Muscle layer of duodenum (tissue), 2 donors: ENCODE measurements at regions not wholly inside any gene's neighbourhood (a gene's known extent, or its start where the extent isn't known, plus 50 kb on each side); places are given as distances from the start of the nearest gene placed in this dataset.

Experiments
- H3K27ac ChIP-seq: one replicate; pipeline ENCODE4 v1.7.0; 2013; ENCODE audit warnings: mild to moderate bottlenecking, low read length
- H3K27me3 ChIP-seq: one replicate; pipeline ENCODE4 v1.7.0; 2013; ENCODE audit warnings: low read depth, mild to moderate bottlenecking, control low read depth, low read length
- H3K36me3 ChIP-seq, 2 donors: one replicate each; pipeline ENCODE4 v1.7.0; 2013; ENCODE audit warnings: low read length in 2 of 2, control low read depth in 1 of 2, mild to moderate bottlenecking in 1 of 2; ENCODE audit not compliant: insufficient read depth in 2 of 2, control insufficient read depth in 1 of 2
- H3K4me1 ChIP-seq, 2 donors: one replicate each; pipeline ENCODE4 v1.7.0; 2013; ENCODE audit warnings: low read length in 2 of 2, mild to moderate bottlenecking in 2 of 2, control low read depth in 1 of 2, moderate library complexity in 1 of 2; ENCODE audit not compliant: insufficient read depth in 2 of 2, control insufficient read depth in 1 of 2
- H3K4me3 ChIP-seq, 2 donors: one replicate each; pipeline ENCODE4 v1.7.0; 2013; ENCODE audit warnings: low read length in 2 of 2, low read depth in 1 of 2, mild to moderate bottlenecking in 1 of 2
- H3K9me3 ChIP-seq, 2 donors: one replicate each; pipeline ENCODE4 v1.7.0; 2013; ENCODE audit warnings: low read length in 2 of 2, control low read depth in 1 of 2, mild to moderate bottlenecking in 1 of 2; ENCODE audit not compliant: control insufficient read depth in 1 of 2
- donor health status: healthy.

- no peaks in the 10 kb centered on the region for H3K36me3 ChIP-seq
- H3K27ac ChIP-seq = no peak overlapping the region
- H3K4me3 ChIP-seq = no peak overlapping the region
- no peaks in the 10 kb centered on the region for H3K4me1 ChIP-seq
- no peaks in the 10 kb centered on the region for H3K9me3 ChIP-seq
- no peaks in the 10 kb centered on the region for H3K27me3 ChIP-seq
These were observed 100.9 kb downstream of the FAM76B start for GRCh38 chr11:95688501-95689222.

GRCh38 chr11:95688015-95688414 is 101.6 kb downstream of the FAM76B start:
- Histone ChIP-seq H3K4me1 (no peaks in the 10 kb centered on the region), H3K9me3 (no peaks in the 10 kb centered on the region), H3K36me3 (no peaks in the 10 kb centered on the region), H3K27ac (no peak overlapping the region), H3K27me3 (no peaks in the 10 kb centered on the region), H3K4me3 (no peak overlapping the region)

- no peak overlapping the region for H3K27ac ChIP-seq
- H3K27me3 ChIP-seq = no peaks in the 10 kb centered on the region
- no peaks in the 10 kb centered on the region for H3K36me3 ChIP-seq
- peaks cover 0 to under 1% of the 10 kb centered on the region in 2 donors for H3K4me1 ChIP-seq
- H3K9me3 ChIP-seq = no peaks in the 10 kb centered on the region
- no peak overlapping the region for H3K4me3 ChIP-seq
These were observed 103.3 kb downstream of the FAM76B start for GRCh38 chr11:95686265-95686664.

GRCh38 chr11:95684701-95685100 is 104.9 kb downstream of the FAM76B start:
- no peaks in the 10 kb centered on the region for H3K36me3 ChIP-seq
- H3K9me3 ChIP-seq = no peaks in the 10 kb centered on the region
- no peak overlapping the region for H3K27ac ChIP-seq
- H3K4me1 ChIP-seq = peaks cover 8 to 11% of the 10 kb centered on the region in 2 donors
- no peaks in the 10 kb centered on the region for H3K27me3 ChIP-seq
- H3K4me3 ChIP-seq = no peak overlapping the region

- Histone ChIP-seq H3K27ac (no peak overlapping the region), H3K9me3 (no peaks in the 10 kb centered on the region), H3K36me3 (no peaks in the 10 kb centered on the region), H3K27me3 (no peaks in the 10 kb centered on the region), H3K4me1 (peaks cover 8 to 13% of the 10 kb centered on the region in 2 donors), H3K4me3 (no peak overlapping the region)
These were observed 105.4 kb downstream of the FAM76B start for GRCh38 chr11:95684170-95684569.

GRCh38 chr11:95682552-95682951 is 107.0 kb downstream of the FAM76B start:
- Histone ChIP-seq H3K36me3 (no peaks in the 10 kb centered on the region), H3K27ac (no peak overlapping the region), H3K9me3 (no peaks in the 10 kb centered on the region), H3K4me1 (peaks cover 8 to 13% of the 10 kb centered on the region in 2 donors), H3K4me3 (no peak overlapping the region), H3K27me3 (no peaks in the 10 kb centered on the region)

GRCh38 chr11:95680169-95680929 is 109.2 kb downstream of the FAM76B start:
- no peaks in the 10 kb centered on the region for H3K27me3 ChIP-seq
- no peak overlapping the region for H3K27ac ChIP-seq
- H3K4me1 ChIP-seq = peaks cover 8 to 17% of the 10 kb centered on the region in 2 donors
- H3K36me3 ChIP-seq = no peaks in the 10 kb centered on the region
- no peaks in the 10 kb centered on the region for H3K9me3 ChIP-seq
- no peak overlapping the region for H3K4me3 ChIP-seq

GRCh38 chr11:95678988-95679387 is 110.6 kb downstream of the FAM76B start:
- Histone ChIP-seq H3K9me3 (no peaks in the 10 kb centered on the region), H3K27me3 (no peaks in the 10 kb centered on the region), H3K4me1 (peaks cover 8 to 19% of the 10 kb centered on the region in 2 donors), H3K36me3 (no peaks in the 10 kb centered on the region), H3K4me3 (no peak overlapping the region), H3K27ac (no peak overlapping the region)

- Histone ChIP-seq H3K27me3 (no peaks in the 10 kb centered on the region), H3K4me3 (no peak overlapping the region), H3K9me3 (no peaks in the 10 kb centered on the region), H3K27ac (no peak overlapping the region), H3K36me3 (no peaks in the 10 kb centered on the region), H3K4me1 (peaks cover 8 to 23% of the 10 kb centered on the region in 2 donors)
These were observed 113.3 kb downstream of the FAM76B start for GRCh38 chr11:95676308-95676707.

GRCh38 chr11:95675585-95675984 is 114.0 kb downstream of the FAM76B start:
- Histone ChIP-seq H3K9me3 (no peaks in the 10 kb centered on the region), H3K27ac (no peak overlapping the region), H3K36me3 (no peaks in the 10 kb centered on the region), H3K4me3 (no peak overlapping the region), H3K4me1 (peaks cover under 1 to 21% of the 10 kb centered on the region in 2 donors), H3K27me3 (no peaks in the 10 kb centered on the region)

GRCh38 chr11:95674657-95675358 is 114.8 kb downstream of the FAM76B start:
- no peak overlapping the region for H3K4me3 ChIP-seq
- no peaks in the 10 kb centered on the region for H3K27me3 ChIP-seq
- H3K36me3 ChIP-seq = no peaks in the 10 kb centered on the region
- no peak overlapping the region for H3K27ac ChIP-seq
- no peaks in the 10 kb centered on the region for H3K9me3 ChIP-seq
- peaks cover 0 to 13% of the 10 kb centered on the region in 2 donors for H3K4me1 ChIP-seq
